COR-L47 (cell line): ENCODE measurements at regions not wholly inside any gene's neighbourhood (a gene's known extent, or its start where the extent isn't known, plus 50 kb on each side); places are given as distances from the start of the nearest gene placed in this dataset.
"Not testable (repeated sequence)": the region's sequence is repeated elsewhere in the genome, so short reads cannot be mapped to it uniquely, and the experiment has no call there.

Experiments used
- DNase-seq: peaks from one replicate; lab custom pipeline; 2025; lab: John Stamatoyannopoulos, UW

GRCh38 chr5:17087035-17087434 lies 130.4 kb upstream of the BASP1 start:
- DNase-seq, result no peak

- no peak for DNase-seq
These were observed 129.4 kb upstream of the BASP1 start for GRCh38 chr5:17088051-17088450.

- no peak for DNase-seq
These were observed 128.4 kb upstream of the BASP1 start for GRCh38 chr5:17089001-17089400.

- DNase-seq, result no peak
These were observed 127.7 kb upstream of the BASP1 start for GRCh38 chr5:17089690-17090089.

- DNase-seq, result no peak
These were observed 126.6 kb upstream of the BASP1 start for GRCh38 chr5:17090839-17091238.

GRCh38 chr5:17094830-17095229 lies 122.6 kb upstream of the BASP1 start:
- no peak for DNase-seq

- peak; percentile 47 for DNase-seq
These were observed 120.3 kb upstream of the BASP1 start for GRCh38 chr5:17096952-17097695.

GRCh38 chr5:17099946-17100345 lies 117.5 kb upstream of the BASP1 start:
- no peak for DNase-seq

GRCh38 chr5:17103461-17103860 lies 114.0 kb upstream of the BASP1 start:
- DNase-seq, result no peak

GRCh38 chr5:17105744-17106418 lies 111.5 kb upstream of the BASP1 start:
- no peak for DNase-seq

- DNase-seq, result no peak
These were observed 110.9 kb upstream of the BASP1 start for GRCh38 chr5:17106521-17106920.

GRCh38 chr5:17112091-17112716 lies 105.2 kb upstream of the BASP1 start:
- not testable (repeated sequence) for DNase-seq

- no peak for DNase-seq
These were observed 104.1 kb upstream of the BASP1 start for GRCh38 chr5:17113174-17113958.

GRCh38 chr5:17114233-17114632 lies 103.2 kb upstream of the BASP1 start:
- DNase-seq, result no peak

- DNase-seq, result no peak
These were observed 102.5 kb upstream of the BASP1 start for GRCh38 chr5:17114715-17115599.

- peak; percentile 68 for DNase-seq
These were observed 101.6 kb upstream of the BASP1 start for GRCh38 chr5:17115855-17116254.

- DNase-seq, result no peak
These were observed 98.8 kb upstream of the BASP1 start for GRCh38 chr5:17118631-17119030.

- DNase-seq, result no peak
These were observed 97.2 kb upstream of the BASP1 start for GRCh38 chr5:17120209-17120608.

GRCh38 chr5:17121776-17122175 lies 95.7 kb upstream of the BASP1 start:
- no peak for DNase-seq

- no peak for DNase-seq
These were observed 94.4 kb upstream of the BASP1 start for GRCh38 chr5:17123010-17123409.

- not testable (repeated sequence) for DNase-seq
These were observed 93.7 kb upstream of the BASP1 start for GRCh38 chr5:17123773-17124172.
